ENCODE measurements at regions not wholly inside any gene's neighbourhood (a gene's known extent, or its start where the extent isn't known, plus 50 kb on each side); places are given as distances from the start of the nearest gene placed in this dataset. TPM values are rescaled to one million over a fixed set of nuclear protein-coding genes. Genes with fewer than 3 reads are reported as not detected.

DNA sequence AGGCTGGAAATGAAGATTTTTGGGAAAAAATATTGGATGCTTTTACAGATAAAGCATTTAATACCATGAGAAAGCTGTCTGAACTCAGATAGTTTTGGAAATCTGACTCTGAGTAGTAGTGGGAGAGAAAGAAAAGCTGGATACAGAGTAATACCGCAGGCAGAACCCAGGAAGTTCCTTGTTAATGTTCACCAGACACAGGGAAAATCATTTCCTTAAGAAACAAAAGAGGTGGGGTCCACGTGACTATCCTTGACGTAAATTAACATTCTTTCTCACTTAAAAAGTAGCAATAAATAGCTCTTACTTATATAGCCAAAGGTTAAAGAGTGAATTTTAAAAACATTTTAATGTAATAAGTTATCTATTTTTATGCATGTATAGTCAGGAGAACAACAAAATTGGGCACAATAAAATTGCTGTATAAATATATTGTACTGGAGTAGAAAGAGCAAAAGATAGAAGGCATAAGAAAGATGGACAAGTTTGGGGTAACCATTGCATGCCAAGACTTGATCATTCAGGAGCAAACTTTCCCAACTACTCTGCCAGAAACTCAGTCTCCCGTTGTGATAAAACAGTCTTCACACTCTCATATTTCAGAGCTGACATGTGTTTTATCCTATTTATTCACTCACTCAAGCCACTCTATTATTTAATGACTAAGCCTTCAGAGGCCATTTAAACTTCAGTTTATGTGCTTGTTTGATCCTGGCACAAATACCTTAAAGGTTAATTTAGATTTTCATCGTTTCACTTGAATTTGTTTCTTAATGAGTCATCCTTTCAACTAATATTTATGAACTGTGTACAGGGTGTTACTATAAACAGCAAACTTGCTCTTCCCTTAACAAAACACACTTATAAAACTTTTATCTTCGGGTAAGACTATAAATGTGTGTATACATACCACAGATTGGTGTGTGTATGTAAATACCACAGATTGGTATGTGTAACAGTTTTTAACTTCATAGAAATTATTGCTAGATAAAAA lies 143.1 kb downstream of the GNAI1 start:
- Histone ChIP-seq H3K4me3 (no peak overlapping the region), H3K27ac (peak overlapping the region in 2 of 4 donors; percentile 51 to 53), H3K9me3 (no peaks in the 10 kb centered on the region), H3K27me3 (no peaks in the 10 kb centered on the region), H3K36me3 (replicated peaks in 1 of 2; ENCODE audit: insufficient read depth in 1 of 2, low read depth in 2 of 2) (no peaks in the 10 kb centered on the region), H3K4me1 (peaks cover 14% of the 10 kb centered on the region)
- no peak for DNase-seq
- TF ChIP-seq, protein P1, sequence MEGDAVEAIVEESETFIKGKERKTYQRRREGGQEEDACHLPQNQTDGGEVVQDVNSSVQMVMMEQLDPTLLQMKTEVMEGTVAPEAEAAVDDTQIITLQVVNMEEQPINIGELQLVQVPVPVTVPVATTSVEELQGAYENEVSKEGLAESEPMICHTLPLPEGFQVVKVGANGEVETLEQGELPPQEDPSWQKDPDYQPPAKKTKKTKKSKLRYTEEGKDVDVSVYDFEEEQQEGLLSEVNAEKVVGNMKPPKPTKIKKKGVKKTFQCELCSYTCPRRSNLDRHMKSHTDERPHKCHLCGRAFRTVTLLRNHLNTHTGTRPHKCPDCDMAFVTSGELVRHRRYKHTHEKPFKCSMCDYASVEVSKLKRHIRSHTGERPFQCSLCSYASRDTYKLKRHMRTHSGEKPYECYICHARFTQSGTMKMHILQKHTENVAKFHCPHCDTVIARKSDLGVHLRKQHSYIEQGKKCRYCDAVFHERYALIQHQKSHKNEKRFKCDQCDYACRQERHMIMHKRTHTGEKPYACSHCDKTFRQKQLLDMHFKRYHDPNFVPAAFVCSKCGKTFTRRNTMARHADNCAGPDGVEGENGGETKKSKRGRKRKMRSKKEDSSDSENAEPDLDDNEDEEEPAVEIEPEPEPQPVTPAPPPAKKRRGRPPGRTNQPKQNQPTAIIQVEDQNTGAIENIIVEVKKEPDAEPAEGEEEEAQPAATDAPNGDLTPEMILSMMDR (IDR thresholded peaks at IDR 0.05), result no peak
- TF ChIP-seq POLR2A (IDR thresholded peaks at IDR 0.05), result no peak
- intact Hi-C loops (cut with DNase I), result no loop called here
- 25 to 32% methylated on average over 6 of the region's 6 CpGs for WGBS, 2 donors
- peak; percentile 21 for ATAC-seq

Small RNAs in the stretch of these regions (small RNA-seq; reads per million reads assigned to genes)
- gene RN7SL35P, result not detected
- gene SNRPBP1, result not detected

All from body of pancreas (tissue), 4 donors.